ENCODE measurements at regions not wholly inside any gene's neighbourhood (a gene's known extent, or its start where the extent isn't known, plus 50 kb on each side); places are given as distances from the start of the nearest gene placed in this dataset.
"Not testable (repeated sequence)": the region's sequence is repeated elsewhere in the genome, so short reads cannot be mapped to it uniquely, and the experiment has no call there.

DNA sequence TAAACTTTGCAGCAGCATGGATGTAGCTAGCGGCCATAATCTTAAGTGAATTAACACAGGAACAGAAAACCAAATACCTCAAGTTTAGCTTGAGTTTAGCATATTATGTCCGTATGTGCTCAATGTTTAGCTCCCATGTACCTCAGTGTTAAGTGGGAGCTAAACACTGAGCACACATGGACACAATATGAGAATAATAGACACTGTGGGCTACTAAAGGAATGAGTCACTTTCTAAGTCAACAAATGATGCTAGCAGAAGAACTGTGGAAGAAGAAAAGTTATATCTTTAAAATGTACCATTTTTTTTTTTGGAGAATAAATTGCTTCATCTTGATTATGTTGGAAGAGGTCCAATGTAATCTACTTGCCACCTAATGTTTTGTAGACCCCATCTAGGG is 1146.0 kb upstream of the SLC39A10 start:
- TF ChIP-seq, protein P1, sequence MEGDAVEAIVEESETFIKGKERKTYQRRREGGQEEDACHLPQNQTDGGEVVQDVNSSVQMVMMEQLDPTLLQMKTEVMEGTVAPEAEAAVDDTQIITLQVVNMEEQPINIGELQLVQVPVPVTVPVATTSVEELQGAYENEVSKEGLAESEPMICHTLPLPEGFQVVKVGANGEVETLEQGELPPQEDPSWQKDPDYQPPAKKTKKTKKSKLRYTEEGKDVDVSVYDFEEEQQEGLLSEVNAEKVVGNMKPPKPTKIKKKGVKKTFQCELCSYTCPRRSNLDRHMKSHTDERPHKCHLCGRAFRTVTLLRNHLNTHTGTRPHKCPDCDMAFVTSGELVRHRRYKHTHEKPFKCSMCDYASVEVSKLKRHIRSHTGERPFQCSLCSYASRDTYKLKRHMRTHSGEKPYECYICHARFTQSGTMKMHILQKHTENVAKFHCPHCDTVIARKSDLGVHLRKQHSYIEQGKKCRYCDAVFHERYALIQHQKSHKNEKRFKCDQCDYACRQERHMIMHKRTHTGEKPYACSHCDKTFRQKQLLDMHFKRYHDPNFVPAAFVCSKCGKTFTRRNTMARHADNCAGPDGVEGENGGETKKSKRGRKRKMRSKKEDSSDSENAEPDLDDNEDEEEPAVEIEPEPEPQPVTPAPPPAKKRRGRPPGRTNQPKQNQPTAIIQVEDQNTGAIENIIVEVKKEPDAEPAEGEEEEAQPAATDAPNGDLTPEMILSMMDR (conservative IDR thresholded peaks at IDR 0.05): not testable (repeated sequence)
- not testable (repeated sequence) for TF ChIP-seq EZH2 (IDR thresholded peaks at IDR 0.05; ENCODE audit: low read depth)

Measured in PC-9 (cell line).